Sigmoid colon (tissue), 6 donors: ENCODE measurements at regions not wholly inside any gene's neighbourhood (a gene's known extent, or its start where the extent isn't known, plus 50 kb on each side); places are given as distances from the start of the nearest gene placed in this dataset.

Experiments
- DNase-seq: peaks from one replicate; pipeline ENCODE4 v3.0.0-alpha.2; 2019
- H3K27ac ChIP-seq, 4 donors: fragments of 200-600 bp; sonication (generic); one replicate each; pipeline ENCODE4 v1.5.1; 2016 to 2019; ENCODE audit warnings: mild to moderate bottlenecking in 1 of 4
- H3K27me3 ChIP-seq, 3 donors: fragments of 200-600 bp; sonication (generic); one replicate each; pipeline ENCODE4 v1.5.1; 2019; ENCODE audit warnings: mild to moderate bottlenecking in 1 of 3
- H3K36me3 ChIP-seq, 4 donors: fragments of 200-600 bp; sonication (generic); one replicate each; pipeline ENCODE4 v1.5.1; 2016 to 2019
- H3K4me1 ChIP-seq, 4 donors: fragments of 200-600 bp; sonication (generic); one replicate each; pipeline ENCODE4 v1.5.1; 2017 to 2019
- H3K4me3 ChIP-seq, 4 donors: fragments of 200-600 bp; sonication (generic); one replicate each; pipeline ENCODE4 v1.5.1; 2017 to 2019; ENCODE audit warnings: mild to moderate bottlenecking in 2 of 4, moderate library complexity in 1 of 4
- H3K9me3 ChIP-seq, 4 donors: fragments of 200-600 bp in 3 of 4; sonication (generic) in 3 of 4; one replicate each; pipeline versions ENCODE4 v1.5.1 to v1.6.1; 2013 to 2019
- EP300 ChIP-seq, 4 donors: sonication (generic); formaldehyde crosslinking; IDR thresholded peaks; one replicate each; pipeline ENCODE4 v1.6.1; 2017; ENCODE audit warnings: antibody characterized with exemption in 4 of 4
- POLR2A ChIP-seq, 2 donors: fragments of 450-650 bp; IDR thresholded peaks; one replicate each; pipeline ENCODE4 v1.6.1; 2016; ENCODE audit warnings: antibody characterized with exemption in 2 of 2, mild to moderate bottlenecking in 2 of 2, moderate library complexity in 2 of 2
- POLR2AphosphoS5 ChIP-seq, 4 donors: sonication (generic); formaldehyde crosslinking; IDR thresholded peaks; one replicate each; pipeline ENCODE4 v1.6.1; 2017; ENCODE audit warnings: antibody characterized with exemption in 4 of 4
- WGBS, 2 donors: extraction: QIAGEN DNeasy Blood & Tissue Kit; methylation state at CpG; one replicate each; pipeline ENCODE4 v1.1.7; 2013; 5-methylcytosine and 5-hydroxymethylcytosine counted together
- intact Hi-C: fragments of 100-400 bp; cut with DNase I; formaldehyde crosslinking; loops from one replicate; pipeline ENCODE4 v1.15.1; 2023
- TF ChIP-seq, protein P1 (sequence below), 4 experiments: fragments of 450-650 bp in 3 of 4; fragments of 200-600 bp in 1 of 4; IDR thresholded peaks; one replicate each; pipeline ENCODE4 v1.5.1; 2016 to 2019; ENCODE audit warnings: antibody characterized with exemption in 4 of 4, mild to moderate bottlenecking in 3 of 4, moderate library complexity in 2 of 4
- donor health status: healthy with polysubstance abuse.
- donor health status: healthy.

DNA sequence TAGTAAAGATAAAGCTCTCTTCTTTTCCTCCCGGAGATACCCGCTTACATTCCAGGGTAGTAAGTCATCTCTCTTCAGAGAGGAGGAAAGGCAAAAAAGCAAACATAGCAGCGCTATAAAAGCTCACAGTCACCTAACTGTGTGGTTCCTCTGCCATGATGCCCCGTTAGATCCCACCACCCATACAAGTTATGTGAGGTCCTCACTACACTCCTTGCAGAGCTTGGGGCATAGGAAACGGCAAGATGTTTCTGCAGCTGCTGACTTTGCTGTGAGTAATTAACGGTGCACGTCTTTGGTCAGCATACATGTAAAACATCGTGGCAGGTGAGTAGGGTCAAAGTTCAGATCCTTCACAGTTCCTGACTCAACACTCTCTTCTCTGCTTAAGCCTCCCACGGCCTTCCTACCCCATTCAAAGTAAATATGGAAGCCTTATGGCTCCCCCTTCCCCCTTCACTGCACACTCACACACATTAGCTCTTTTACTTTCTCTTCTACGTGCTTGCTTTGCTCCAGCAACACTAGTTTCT, 218.9 kb downstream of the DIRAS2 start:
- DNase-seq, result no peak
- intact Hi-C loops, result no loop called here
- no peak for TF ChIP-seq POLR2A (IDR thresholded peaks at IDR 0.05)

DNA sequence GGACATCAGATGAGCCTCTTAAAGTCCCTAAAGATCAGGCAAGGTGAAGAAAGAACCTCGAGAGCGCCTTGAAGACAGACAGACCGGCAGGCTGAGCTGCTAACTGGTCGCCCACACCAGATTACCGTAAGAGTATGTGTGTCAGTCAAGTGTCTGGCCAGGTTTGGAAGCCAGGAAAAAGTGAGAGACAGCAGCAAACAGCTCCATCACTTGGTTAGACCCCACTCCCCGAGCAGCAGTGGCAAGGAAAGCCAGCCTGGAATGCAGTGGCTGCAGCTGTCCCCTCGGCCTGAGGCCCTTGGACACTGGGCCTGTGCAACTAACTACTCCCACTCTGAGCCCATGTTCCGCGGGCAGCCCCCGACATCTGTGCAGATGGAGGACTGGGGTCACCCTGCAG, 214.1 kb downstream of the DIRAS2 start:
- no peaks in the 10 kb centered on the region for H3K27me3 ChIP-seq
- no peak overlapping the region for H3K27ac ChIP-seq
- no peaks in the 10 kb centered on the region for H3K9me3 ChIP-seq
- intact Hi-C loops, result no loop called here
- TF ChIP-seq, protein P1, sequence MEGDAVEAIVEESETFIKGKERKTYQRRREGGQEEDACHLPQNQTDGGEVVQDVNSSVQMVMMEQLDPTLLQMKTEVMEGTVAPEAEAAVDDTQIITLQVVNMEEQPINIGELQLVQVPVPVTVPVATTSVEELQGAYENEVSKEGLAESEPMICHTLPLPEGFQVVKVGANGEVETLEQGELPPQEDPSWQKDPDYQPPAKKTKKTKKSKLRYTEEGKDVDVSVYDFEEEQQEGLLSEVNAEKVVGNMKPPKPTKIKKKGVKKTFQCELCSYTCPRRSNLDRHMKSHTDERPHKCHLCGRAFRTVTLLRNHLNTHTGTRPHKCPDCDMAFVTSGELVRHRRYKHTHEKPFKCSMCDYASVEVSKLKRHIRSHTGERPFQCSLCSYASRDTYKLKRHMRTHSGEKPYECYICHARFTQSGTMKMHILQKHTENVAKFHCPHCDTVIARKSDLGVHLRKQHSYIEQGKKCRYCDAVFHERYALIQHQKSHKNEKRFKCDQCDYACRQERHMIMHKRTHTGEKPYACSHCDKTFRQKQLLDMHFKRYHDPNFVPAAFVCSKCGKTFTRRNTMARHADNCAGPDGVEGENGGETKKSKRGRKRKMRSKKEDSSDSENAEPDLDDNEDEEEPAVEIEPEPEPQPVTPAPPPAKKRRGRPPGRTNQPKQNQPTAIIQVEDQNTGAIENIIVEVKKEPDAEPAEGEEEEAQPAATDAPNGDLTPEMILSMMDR (IDR thresholded peaks at IDR 0.05), result no peak
- TF ChIP-seq POLR2A (IDR thresholded peaks at IDR 0.05), result no peak
- TF ChIP-seq EP300 (IDR thresholded peaks at IDR 0.05), result no peak
- no peak for TF ChIP-seq POLR2AphosphoS5 (IDR thresholded peaks at IDR 0.05)
- DNase-seq, result no peak
- no peaks in the 10 kb centered on the region for H3K36me3 ChIP-seq
- no peak overlapping the region for H3K4me3 ChIP-seq
- no peaks in the 10 kb centered on the region for H3K4me1 ChIP-seq
- WGBS, 2 donors, result 89% methylated on average over 10 of the region's 10 CpGs

More for the DNA sequence above, 218.9 kb downstream of the DIRAS2 start:
- Histone ChIP-seq H3K27me3 (no peaks in the 10 kb centered on the region), H3K4me3 (no peak overlapping the region), H3K27ac (no peak overlapping the region), H3K36me3 (no peaks in the 10 kb centered on the region), H3K4me1 (no peaks in the 10 kb centered on the region), H3K9me3 (no peaks in the 10 kb centered on the region)
- WGBS, 2 donors, result 24 to 63% methylated on average over 10 of the region's 10 CpGs

GRCh38 chr9:90432951-90433350, 209.7 kb downstream of the DIRAS2 start:
- 65 to 89% methylated on average over 8 of the region's 8 CpGs for WGBS, 2 donors
- no peaks in the 10 kb centered on the region for H3K9me3 ChIP-seq
- H3K27me3 ChIP-seq, result no peaks in the 10 kb centered on the region
- no peaks in the 10 kb centered on the region for H3K4me1 ChIP-seq
- H3K4me3 ChIP-seq, result no peak overlapping the region
- TF ChIP-seq, protein P1 (IDR thresholded peaks at IDR 0.05), result no peak
- TF ChIP-seq POLR2AphosphoS5 (IDR thresholded peaks at IDR 0.05) (no peak), EP300 (IDR thresholded peaks at IDR 0.05) (no peak), POLR2A (IDR thresholded peaks at IDR 0.05) (no peak)
- intact Hi-C loops, result no loop called here
- DNase-seq, result no peak
- no peak overlapping the region for H3K27ac ChIP-seq
- H3K36me3 ChIP-seq, result no peaks in the 10 kb centered on the region

DNA sequence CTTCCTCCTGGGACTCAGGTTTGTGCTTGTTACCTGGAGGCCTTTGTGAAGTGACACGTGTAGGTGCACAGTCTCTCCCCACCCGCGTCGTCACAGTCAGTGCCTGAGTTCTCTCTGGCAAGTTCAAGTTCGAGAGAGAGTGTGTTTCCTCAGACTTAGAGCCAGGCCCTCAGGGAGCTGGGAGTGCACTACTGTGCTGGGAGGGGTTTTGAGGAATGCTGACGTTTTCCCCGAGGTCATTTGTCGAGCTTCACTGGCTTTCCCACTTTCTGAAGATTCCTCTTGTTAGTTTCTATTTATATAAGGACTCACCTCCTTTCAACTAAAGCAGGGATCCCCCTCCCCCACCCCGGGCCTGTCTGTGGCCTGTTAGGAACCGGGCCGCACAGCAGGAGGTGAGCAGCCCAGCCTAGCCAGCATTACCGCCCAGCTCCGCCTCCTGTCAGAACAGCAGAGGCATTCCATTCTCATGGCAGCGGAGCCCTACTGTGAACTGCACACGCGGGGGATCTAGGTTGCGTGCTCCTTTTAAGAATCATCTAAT, 209.2 kb downstream of the DIRAS2 start:
- Histone ChIP-seq H3K4me1 (no peaks in the 10 kb centered on the region), H3K4me3 (no peak overlapping the region), H3K36me3 (no peaks in the 10 kb centered on the region), H3K27ac (no peak overlapping the region), H3K9me3 (no peaks in the 10 kb centered on the region), H3K27me3 (no peaks in the 10 kb centered on the region)
- 18 to 49% methylated on average over 17 of the region's 17 CpGs for WGBS, 2 donors
- no peak for TF ChIP-seq EP300 (IDR thresholded peaks at IDR 0.05)
- TF ChIP-seq POLR2AphosphoS5 (IDR thresholded peaks at IDR 0.05), result no peak
- TF ChIP-seq, protein P1 (IDR thresholded peaks at IDR 0.05), result no peak
- TF ChIP-seq POLR2A (IDR thresholded peaks at IDR 0.05), result no peak
- intact Hi-C loops, result no loop called here
- DNase-seq, result no peak

GRCh38 chr9:90441814-90442213, 200.8 kb downstream of the DIRAS2 start:
- H3K27ac ChIP-seq, result no peak overlapping the region
- H3K36me3 ChIP-seq, result no peaks in the 10 kb centered on the region
- DNase-seq, result no peak
- intact Hi-C loops, result no loop called here
- WGBS, 2 donors, result 54 to 73% methylated on average over 4 of the region's 4 CpGs
- H3K9me3 ChIP-seq, result peaks cover 0 to 7% (median 1%) of the 10 kb centered on the region in 4 donors
- no peaks in the 10 kb centered on the region for H3K4me1 ChIP-seq
- no peak overlapping the region for H3K4me3 ChIP-seq
- peaks cover 0 to 9% (median 0%) of the 10 kb centered on the region in 3 donors for H3K27me3 ChIP-seq
- TF ChIP-seq POLR2AphosphoS5 (IDR thresholded peaks at IDR 0.05) (no peak), EP300 (IDR thresholded peaks at IDR 0.05) (no peak), POLR2A (IDR thresholded peaks at IDR 0.05) (no peak)
- TF ChIP-seq, protein P1 (IDR thresholded peaks at IDR 0.05), result no peak
